Kasumi-1 (cell line): ENCODE measurements at regions not wholly inside any gene's neighbourhood (a gene's known extent, or its start where the extent isn't known, plus 50 kb on each side); places are given as distances from the start of the nearest gene placed in this dataset.

Experiments
- DNase-seq, 2 experiments: peaks; one replicate each; lab custom pipeline; 2025; lab: John Stamatoyannopoulos, UW

- no peak for DNase-seq
Observed at GRCh38 chr15:87245592-87245991, 1010.9 kb downstream of the NTRK3 start.

- no peak for DNase-seq
Observed at GRCh38 chr15:87243474-87243873, 1013.1 kb downstream of the NTRK3 start.

DNA sequence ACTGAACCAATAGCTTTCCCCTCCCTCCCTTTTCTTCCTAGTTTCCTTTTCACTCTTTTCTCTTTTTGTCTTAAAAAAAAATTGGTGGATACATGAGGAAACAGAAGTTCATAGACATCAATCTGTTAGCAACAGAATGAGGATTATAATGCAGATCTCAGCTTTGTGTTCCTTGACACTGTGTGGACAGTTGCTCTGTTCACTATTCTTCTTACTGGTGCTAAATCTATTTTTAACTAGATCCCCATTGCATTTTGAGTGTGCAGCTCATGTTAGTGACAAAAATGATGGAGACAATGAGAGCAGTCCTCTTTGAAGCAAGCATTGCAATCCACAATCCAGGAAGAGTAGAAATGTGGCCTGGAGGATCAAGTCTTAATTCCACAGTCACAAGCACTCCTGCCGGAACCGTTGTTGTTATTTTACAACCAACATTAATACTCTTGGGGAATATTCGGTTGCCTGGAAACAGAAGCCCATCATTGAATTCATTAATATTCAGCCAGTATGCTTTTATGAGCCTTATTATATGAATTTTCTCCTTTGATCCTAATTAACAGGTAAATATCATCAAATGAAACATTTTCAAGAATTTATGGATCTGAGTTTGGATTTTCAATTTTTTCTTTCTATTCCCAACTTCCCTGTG is 1016.8 kb downstream of the NTRK3 start:
- no peak for DNase-seq

GRCh38 chr15:87238451-87239068 is 1018.0 kb downstream of the NTRK3 start:
- DNase-seq = no peak

GRCh38 chr15:87228460-87228859 is 1028.1 kb downstream of the NTRK3 start:
- DNase-seq = no peak

DNA sequence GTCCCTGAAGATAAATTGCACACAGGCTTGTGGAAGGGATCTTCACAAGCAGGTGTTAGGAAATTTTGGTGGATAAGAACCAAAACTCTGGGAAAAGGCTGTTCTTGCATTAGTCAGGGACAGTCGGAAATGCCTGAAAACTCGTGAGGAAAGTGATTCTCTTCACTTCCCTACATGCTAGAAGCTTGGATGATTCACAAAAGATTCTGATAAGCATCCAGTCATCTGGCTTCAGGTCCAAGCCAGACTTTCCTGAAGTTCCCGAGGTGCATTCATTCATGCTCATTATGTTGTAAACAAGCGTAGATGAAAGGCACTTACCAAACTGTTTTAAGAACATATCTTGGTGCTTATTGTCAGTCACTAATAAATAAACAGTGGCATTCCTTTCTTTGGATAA is 1028.7 kb downstream of the NTRK3 start:
- DNase-seq = no peak

DNA sequence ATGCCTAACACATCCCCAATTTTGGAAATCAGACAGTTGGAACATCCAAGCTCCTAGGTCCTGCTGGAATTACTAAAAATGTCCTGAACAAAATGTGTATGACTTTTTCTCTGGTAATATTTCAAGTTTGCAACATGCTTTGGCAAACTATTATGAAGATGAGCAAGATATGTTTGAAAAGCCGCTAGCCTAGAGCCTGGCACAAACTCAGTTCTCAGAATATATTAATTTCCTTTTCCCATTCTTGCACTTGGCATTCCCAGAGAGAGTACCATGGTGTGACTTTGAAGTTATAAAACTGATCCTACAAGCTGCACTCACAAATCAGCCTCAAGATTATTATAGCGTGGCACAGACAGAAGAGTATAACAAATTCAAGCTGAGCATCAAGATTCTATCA is 1031.1 kb downstream of the NTRK3 start:
- no peak for DNase-seq

DNA sequence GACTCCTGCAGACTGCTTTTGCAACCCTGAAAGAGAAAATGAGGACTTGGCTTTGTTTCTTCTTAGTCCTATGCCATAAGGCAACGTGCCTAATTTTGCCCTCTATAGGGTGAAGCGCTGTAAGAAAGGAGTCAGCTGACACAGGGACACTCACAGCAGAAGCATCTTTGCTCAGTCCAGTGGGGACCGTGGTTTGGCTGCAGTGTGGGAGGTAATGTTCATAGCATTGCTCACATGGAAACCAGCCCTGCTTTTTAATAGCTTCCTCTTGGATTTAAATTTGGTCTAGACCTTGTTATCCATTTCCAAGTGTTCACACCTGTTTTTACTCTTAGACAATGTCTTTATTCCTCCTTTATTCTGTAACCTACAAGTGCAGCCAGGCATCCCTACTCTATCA is 1032.1 kb downstream of the NTRK3 start:
- DNase-seq = no peak

- DNase-seq = no peak
Observed at GRCh38 chr15:87219650-87220615, 1036.6 kb downstream of the NTRK3 start.

DNA sequence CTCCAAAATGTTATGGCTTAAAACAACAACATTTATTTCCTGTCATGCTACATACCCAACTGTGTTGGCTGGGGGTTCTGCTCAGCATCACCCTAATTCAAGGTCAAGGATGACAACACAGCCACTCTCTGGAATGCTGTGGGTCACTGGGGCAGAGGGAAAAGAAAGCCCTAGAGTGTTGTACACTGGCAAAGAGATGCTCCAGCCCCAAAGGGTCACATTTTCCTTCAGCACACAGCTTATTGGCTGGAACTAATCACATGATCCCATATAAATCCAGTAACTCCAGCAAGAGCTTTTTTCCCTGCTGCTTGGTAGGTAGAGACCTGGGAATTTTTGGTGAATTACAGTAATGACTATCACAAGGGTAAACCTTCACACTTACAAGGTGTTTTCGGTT is 1041.4 kb downstream of the NTRK3 start:
- DNase-seq = no peak

- DNase-seq = no peak
Observed at GRCh38 chr15:87213626-87214025, 1042.9 kb downstream of the NTRK3 start.

GRCh38 chr15:87212041-87212440 is 1044.5 kb downstream of the NTRK3 start:
- no peak for DNase-seq

DNA sequence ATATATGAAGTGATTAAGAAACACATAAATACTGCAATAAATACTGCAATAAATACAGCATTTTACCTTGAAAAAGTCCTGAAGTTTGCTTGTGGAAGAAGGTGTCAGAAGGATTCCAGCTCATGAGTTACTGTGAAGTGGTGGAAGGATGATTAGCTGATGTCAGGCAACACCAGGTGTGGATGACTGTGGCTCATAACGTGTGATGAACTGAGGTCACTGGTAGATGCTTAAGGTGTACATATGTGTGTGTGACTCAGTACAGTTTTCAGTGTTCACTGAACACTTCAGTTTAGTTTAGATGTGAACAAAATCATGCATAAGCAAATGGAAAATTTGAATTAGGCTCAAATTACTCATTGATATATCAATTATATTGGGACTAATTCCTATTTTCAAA is 1045.0 kb downstream of the NTRK3 start:
- DNase-seq = no peak

DNA sequence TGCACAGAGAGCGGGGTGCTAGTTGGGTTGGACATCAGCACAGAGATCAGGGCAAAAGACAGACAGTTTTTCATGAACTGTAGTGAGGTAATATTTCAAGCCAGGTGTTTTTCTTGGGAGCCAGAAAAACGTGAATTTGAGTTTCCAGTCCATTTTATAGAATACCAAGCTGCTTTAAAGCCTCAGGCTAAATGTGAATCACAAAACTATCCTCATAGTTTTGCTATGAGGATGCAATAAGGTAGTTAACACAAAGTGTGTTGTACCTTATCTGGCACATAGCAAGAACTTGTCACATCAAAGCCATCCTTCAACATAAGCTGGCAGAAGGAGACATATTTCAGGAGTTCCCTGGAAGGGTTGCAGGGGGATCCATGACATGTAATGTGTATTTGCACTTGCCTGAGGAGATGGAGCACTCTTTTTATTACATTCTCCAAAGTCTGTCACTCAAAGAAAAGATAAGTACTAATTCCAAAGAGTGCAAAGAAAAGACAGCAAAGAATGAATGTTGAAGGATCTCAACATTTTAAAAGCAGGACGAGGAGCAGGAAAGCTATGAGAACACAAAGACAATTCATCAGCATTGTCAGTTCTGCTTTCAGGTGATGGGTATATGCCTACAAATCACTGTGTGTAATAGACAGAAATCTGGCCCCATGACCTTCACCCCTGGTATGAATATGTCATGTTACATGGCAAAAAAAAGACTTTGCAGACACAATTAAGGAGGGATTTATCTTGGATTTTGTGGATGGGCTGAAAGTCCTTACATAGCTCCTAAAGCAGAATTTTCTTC is 1046.4 kb downstream of the NTRK3 start:
- no peak for DNase-seq

GRCh38 chr15:87207990-87208580 is 1048.5 kb downstream of the NTRK3 start:
- no peak for DNase-seq

- DNase-seq = no peak
Observed at GRCh38 chr15:87207251-87207650, 1049.3 kb downstream of the NTRK3 start.

- DNase-seq = no peak
Observed at GRCh38 chr15:87201986-87202385, 1054.6 kb downstream of the NTRK3 start.

- DNase-seq = no peak
Observed at GRCh38 chr15:87200149-87200548, 1056.4 kb downstream of the NTRK3 start.

- no peak for DNase-seq
Observed at GRCh38 chr15:87197981-87198380, 1058.6 kb downstream of the NTRK3 start.

DNA sequence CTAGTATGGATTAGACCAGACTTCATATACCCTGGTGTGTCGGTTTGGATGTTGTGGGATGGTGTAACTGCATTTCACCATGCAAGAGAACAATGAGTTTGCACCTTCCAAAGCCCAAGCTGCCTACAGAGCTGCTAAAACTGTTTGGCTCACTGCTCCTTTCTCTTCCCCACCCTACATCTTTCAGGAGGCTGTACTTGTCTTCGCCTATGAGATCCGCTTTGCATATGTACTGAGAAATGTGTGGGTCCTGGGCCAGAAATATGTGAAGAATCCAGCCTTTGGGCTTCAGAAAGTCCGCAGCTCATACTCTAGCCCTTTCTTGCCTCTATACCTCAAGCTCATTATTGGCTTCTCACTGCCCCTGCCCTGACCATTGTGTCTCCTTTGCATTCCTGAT is 1060.0 kb downstream of the NTRK3 start:
- DNase-seq = no peak

DNA sequence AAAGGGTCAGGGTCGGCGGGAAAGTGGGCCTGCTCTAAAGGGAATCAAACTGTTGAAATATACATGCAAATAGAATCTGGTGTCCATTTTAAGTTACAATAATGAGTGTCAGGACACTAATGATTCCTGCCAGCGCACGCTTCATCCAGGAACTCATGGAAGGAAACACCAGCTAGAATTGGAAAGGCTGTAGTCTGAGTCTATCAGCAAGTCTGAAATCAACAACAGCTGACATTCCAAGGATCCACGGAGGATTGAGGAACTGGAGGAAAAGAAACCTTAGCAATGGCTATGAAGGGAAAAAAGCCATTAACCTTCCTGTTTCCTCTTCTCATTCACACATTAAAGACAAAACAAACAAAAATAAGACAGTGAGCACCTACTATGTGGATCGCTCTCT is 1063.1 kb downstream of the NTRK3 start:
- DNase-seq = no peak

- DNase-seq = no peak
Observed at GRCh38 chr15:87167706-87168105, 1088.0 kb downstream of the AGBL1 start.
